ENCODE measurements at regions not wholly inside any gene's neighbourhood (a gene's known extent, or its start where the extent isn't known, plus 50 kb on each side); places are given as distances from the start of the nearest gene placed in this dataset.

DNA sequence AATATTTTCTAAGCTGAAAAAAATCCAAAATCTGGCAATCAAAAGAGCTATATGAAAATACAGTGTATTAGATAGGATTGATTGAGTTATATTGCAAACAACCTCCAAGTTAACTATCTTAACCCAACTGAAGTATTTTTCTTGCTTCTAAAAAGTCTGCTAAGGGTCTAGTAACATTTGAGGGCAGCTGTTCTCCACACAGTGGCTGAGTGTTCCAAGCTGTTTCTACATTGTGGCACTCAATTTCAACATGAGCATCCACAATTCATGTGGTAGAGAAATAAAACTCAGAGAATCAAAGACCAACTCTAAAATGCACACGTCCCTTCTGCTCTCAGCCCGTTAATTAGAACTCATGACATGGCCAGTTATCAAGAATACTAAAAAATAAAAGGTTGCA is 340.0 kb downstream of the C12orf50 start:
- ATAC-seq (no peak), DNase-seq (ENCODE audit: low spot score) (no peak)

- peak; percentile 43 for DNase-seq (ENCODE audit: low spot score)
- ATAC-seq, result peak; percentile 81
These were observed 341.8 kb downstream of the C12orf50 start for GRCh38 chr12:87687362-87687761.

GRCh38 chr12:87685696-87686095 is 343.5 kb downstream of the C12orf50 start:
- ATAC-seq, result no peak
- DNase-seq (ENCODE audit: low spot score), result no peak

DNA sequence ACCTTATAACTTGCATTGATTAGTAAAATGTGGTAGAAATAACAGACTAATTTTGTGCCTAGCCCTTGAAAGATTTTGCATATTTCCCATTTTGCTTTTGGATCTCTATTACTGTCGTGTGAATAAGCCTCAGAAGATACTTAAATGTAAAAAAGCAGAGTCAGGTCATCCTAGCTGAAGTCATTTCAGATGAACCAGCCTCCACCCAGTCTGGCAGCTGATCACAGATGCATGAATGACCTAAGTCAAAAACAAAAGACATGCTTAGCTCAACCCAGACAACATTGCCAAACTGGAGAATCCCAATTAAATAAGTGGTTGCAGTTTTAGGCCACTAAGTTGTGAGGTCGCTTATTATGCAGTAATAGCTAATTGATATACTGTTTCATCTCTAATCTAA is 349.9 kb downstream of the C12orf50 start:
- DNase-seq (ENCODE audit: low spot score), result no peak
- no peak for ATAC-seq

- DNase-seq (ENCODE audit: low spot score) (no peak), ATAC-seq (peak; percentile 35)
These were observed 350.7 kb downstream of the C12orf50 start for GRCh38 chr12:87678453-87678852.

GRCh38 chr12:87676731-87677130 is 352.5 kb downstream of the C12orf50 start:
- DNase-seq (ENCODE audit: low spot score) (no peak), ATAC-seq (no peak)

- ATAC-seq, result no peak
- DNase-seq (ENCODE audit: low spot score), result no peak
These were observed 357.4 kb downstream of the C12orf50 start for GRCh38 chr12:87671757-87672156.

DNA sequence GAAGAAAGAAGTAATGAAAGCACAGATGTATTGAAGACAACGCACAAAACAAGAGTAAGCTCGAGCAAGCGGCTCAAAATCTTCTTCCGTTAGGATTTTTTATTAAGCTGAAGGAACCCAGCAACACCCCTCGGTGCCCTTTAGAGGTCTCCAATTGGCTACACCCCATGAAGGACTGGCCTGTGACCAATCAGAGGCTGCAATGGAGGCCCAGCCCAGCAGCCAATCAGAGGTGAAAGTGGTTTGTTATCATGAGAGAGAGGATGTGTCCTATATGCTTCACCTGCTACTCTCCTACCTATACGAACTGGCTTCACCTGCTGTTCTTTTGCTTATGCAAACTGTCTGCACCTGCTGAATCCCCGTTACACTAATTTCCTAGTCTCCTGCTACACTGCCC is 358.8 kb downstream of the C12orf50 start:
- DNase-seq (ENCODE audit: low spot score), result no peak
- no peak for ATAC-seq

- ATAC-seq, result peak; percentile 83
- no peak for DNase-seq (ENCODE audit: low spot score)
These were observed 361.8 kb downstream of the C12orf50 start for GRCh38 chr12:87667378-87667777.

DNA sequence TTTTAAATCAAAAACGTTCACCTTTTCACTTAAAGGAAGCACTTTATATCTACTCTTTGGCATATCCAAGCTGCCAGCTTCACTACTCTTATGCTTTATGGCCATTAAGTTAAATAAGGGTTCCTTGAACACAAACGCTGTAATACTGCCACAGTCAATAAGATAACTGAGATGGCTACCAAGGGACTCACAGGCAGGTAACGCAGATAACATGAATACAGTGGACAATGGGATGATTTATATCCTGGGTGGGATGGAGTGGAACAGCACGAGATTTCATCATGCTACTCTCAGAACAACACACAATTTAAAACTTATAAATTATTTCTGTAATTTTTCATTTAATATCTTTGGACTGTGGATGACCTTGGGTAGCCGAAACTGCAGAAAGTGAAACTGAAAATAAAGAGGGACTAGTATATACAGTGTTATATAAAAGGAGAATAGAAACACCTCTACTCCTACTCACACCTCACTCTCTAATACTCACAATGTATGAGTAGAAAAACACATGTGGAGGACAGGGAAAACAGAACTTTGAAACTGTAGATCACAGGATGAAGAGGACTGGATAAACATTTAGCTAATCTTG is 367.3 kb downstream of the C12orf50 start:
- no peak for DNase-seq (ENCODE audit: low spot score)
- ATAC-seq, result peak; percentile 95

GRCh38 chr12:87660987-87661774 is 368.0 kb downstream of the C12orf50 start:
- no peak for DNase-seq (ENCODE audit: low spot score)
- peak; percentile 40 for ATAC-seq

- DNase-seq (ENCODE audit: low spot score) (no peak), ATAC-seq (no peak)
These were observed 368.9 kb downstream of the C12orf50 start for GRCh38 chr12:87660291-87660690.

DNA sequence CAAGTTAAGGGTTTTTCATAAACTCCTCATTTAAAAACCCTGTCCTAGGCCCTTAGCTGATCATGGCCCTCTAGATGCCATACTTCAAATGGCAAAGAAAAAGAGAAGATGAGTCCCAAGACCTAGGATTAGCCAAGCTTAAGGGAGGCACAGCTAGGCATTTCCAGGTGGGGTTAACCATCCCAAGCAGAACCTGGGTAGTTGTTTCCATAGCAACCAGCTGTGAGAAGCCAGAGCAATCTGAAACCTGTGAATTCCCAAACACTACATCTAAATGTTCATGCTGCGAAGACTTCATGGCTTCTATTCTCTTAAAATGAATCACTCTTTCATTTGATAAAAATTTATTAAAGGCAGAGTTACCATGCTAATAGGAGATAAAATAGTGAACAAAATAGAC is 372.9 kb downstream of the C12orf50 start:
- ATAC-seq, result no peak
- no peak for DNase-seq (ENCODE audit: low spot score)

DNA sequence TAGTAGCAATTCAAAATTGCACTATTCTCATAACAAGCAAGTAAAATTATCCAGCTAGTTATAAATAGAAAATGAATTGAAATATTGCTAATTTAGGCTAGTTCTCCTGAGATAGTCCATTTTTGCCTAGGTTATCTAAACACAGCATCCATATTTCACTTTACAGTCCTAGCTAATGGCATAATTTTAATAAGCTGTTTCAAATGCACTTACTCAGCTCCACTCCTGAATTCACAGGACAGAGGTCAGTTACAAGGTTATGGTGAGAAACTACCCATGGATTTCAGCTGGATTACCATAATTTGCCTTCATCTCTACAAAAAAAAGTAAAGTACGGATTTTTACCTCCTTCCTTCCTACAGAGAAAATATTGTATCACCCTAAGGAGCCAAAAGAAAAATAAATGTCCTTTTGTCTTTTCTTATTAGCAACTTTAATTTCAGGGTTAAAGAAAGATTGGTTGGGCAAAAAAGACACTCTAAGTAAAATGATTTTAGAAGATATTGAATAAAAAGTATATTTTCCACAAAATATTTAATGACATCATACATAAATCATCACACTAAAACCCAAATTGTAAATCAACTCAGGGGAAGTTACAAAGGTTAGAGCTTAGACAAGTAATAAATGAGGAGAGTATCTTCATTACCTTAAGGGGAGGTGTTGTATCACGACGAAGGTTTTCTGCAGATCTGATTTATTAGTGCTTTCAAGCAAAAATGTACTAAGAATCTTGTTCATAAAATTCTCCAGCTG is 377.4 kb downstream of the C12orf50 start:
- DNase-seq (ENCODE audit: low spot score) (no peak), ATAC-seq (no peak)

GRCh38 chr12:87642245-87642644 is 387.0 kb downstream of the C12orf50 start:
- DNase-seq (ENCODE audit: low spot score) (no peak), ATAC-seq (no peak)

GRCh38 chr12:87618199-87618598 is 411.0 kb downstream of the C12orf50 start:
- DNase-seq (ENCODE audit: low spot score), result no peak
- peak; percentile 41 for ATAC-seq

- DNase-seq (ENCODE audit: low spot score), result no peak
- ATAC-seq, result no peak
These were observed 416.2 kb downstream of the C12orf50 start for GRCh38 chr12:87612996-87613395.

DNA sequence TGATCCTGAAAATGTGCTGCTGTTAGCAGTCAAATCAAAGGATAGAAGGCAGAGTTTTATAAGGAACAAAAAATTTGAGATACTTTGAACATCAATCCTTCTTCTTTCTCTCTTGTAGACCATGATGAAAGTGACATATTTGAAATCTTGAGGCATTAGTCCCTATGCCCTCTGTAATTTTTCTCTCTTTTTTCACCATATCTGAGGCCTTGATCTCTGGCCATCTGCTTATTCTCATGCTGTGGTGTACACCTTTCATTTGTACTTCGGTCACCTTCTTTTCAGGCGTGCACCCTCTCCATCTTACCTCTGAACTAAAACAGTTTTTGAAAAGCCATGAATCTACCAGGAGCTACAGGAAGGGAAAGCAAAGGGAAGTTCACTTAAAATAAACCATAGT is 420.9 kb downstream of the C12orf50 start:
- DNase-seq (ENCODE audit: low spot score) (no peak), ATAC-seq (no peak)

DNA sequence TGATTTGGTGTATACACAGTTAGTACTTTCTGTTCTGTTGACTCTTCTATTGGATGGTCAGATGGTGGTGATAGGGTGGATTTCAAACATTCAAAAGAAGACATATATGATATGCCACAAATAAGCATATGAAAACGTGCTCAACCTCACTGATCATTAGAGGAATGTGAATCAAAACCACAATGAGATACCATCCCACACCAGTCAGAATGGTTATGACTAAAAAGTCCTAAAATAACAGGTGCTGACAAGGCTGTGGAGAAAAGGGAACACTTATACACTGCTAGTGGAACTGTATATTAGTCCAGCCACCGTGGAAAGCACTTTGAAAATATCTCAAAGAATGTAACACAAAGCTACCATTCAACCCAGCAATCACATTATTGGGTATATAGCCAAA is 425.5 kb downstream of the C12orf50 start:
- no peak for DNase-seq (ENCODE audit: low spot score)
- ATAC-seq, result no peak

- ATAC-seq (peak; percentile 97), DNase-seq (ENCODE audit: low spot score) (no peak)
These were observed 429.7 kb downstream of the C12orf50 start for GRCh38 chr12:87599459-87599858.

DNA sequence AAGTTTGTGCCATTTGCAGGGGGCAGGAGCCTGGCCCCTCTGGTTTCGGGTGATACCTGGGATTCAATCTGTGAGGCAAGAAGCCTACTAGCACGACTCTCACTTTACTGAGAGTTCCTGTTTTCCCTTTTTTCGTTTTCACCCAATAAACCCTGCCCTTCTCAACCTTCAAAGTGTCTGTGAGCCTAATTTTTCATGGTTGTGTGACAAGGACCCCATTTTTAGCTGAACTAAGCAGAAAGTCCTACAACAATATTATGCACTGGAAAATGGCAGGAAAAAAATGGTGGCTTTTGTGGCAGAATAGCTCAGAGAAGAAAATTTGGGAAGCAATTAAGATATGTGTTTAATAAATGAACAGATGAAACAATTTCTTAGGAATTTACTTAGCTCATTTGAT is 432.1 kb downstream of the C12orf50 start:
- DNase-seq (ENCODE audit: low spot score), result no peak
- ATAC-seq, result no peak

GRCh38 chr12:87596636-87597035 is 432.6 kb downstream of the C12orf50 start:
- DNase-seq (ENCODE audit: low spot score) (no peak), ATAC-seq (no peak)
